ENCODE measurements at regions not wholly inside any gene's neighbourhood (a gene's known extent, or its start where the extent isn't known, plus 50 kb on each side); places are given as distances from the start of the nearest gene placed in this dataset.

DNA sequence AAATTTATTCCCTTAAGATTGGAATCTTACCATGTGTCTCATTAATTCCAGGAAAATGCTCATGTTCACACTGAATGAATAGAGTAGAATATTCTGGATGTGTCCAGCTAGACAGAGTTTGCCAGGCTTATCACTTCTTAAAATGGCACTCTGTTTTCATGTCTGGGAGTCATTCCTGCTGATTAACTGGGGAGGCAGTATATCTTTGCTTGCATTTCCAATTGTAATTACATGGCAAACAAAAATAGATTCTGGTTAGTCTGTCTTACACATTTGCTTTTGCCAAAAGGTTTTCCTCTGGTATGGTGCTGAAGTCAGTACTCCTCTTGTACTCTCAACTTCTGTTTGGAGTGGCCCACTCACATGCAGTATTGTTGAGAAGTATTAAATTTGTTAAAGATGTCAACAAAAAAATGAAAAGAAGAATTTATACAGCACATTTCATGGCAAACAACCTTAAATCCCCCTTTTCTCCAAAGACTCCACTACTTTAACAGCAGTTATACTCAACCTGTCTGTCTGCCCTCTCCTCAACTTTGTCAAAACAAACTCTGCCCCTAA is 70.2 kb downstream of the TENT5A start:
- H3K9ac ChIP-seq (ENCODE audit: low read length in 3 of 3): no peak overlapping the region
- no peaks in the 10 kb centered on the region for H3K36me3 ChIP-seq (ENCODE audit: control insufficient read depth in 2 of 3, insufficient read depth in 3 of 3, low read length in 3 of 3)
- DNase-seq (no peak), FAIRE-seq (no peak)
- no peaks in the 10 kb centered on the region for H3K4me1 ChIP-seq (ENCODE audit: control insufficient read depth in 2 of 3, insufficient read depth in 2 of 3, low read depth in 1 of 3, low read length in 3 of 3)
- intact Hi-C loops (cut with DNase I): no loop called here
- no peaks in the 10 kb centered on the region for H3K27me3 ChIP-seq (ENCODE audit: control insufficient read depth, insufficient read depth, low read length)
- no peaks in the 10 kb centered on the region for H3K9me3 ChIP-seq (ENCODE audit: control insufficient read depth in 2 of 3, insufficient read depth in 1 of 3, low read length in 3 of 3)
- H3K27ac ChIP-seq (ENCODE audit: low read depth in 2 of 2, low read length in 2 of 2): no peak overlapping the region
- TF ChIP-seq, protein P1, sequence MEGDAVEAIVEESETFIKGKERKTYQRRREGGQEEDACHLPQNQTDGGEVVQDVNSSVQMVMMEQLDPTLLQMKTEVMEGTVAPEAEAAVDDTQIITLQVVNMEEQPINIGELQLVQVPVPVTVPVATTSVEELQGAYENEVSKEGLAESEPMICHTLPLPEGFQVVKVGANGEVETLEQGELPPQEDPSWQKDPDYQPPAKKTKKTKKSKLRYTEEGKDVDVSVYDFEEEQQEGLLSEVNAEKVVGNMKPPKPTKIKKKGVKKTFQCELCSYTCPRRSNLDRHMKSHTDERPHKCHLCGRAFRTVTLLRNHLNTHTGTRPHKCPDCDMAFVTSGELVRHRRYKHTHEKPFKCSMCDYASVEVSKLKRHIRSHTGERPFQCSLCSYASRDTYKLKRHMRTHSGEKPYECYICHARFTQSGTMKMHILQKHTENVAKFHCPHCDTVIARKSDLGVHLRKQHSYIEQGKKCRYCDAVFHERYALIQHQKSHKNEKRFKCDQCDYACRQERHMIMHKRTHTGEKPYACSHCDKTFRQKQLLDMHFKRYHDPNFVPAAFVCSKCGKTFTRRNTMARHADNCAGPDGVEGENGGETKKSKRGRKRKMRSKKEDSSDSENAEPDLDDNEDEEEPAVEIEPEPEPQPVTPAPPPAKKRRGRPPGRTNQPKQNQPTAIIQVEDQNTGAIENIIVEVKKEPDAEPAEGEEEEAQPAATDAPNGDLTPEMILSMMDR (IDR thresholded peaks at IDR 0.05; ENCODE audit: borderline replicate concordance, extremely low read depth, insufficient read depth): no peak
- no peak overlapping the region for H3K4me3 ChIP-seq (ENCODE audit: low read length in 3 of 3)

DNA sequence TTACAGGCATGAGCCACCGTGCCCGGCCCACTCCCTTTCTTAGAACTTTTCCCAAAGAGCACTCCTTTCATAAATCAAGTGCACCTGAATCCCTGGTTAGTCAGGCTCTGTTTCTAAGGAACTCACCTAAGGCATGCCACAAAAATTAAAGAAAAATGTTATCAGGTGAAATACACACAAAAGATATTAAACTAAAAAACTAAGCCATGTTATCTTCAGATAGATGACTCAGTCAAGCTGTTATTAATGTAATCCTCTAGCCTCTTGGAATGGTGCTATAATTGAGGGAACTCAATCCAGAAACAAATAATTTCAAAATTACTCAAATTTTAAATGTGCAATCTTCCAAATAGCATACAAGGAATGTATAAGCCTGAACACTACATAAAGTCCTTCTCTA is 83.0 kb downstream of the TENT5A start:
- Histone ChIP-seq H3K9me3 (ENCODE audit: control insufficient read depth in 2 of 3, insufficient read depth in 1 of 3, low read length in 3 of 3) (no peaks in the 10 kb centered on the region), H3K4me1 (ENCODE audit: control insufficient read depth in 2 of 3, insufficient read depth in 2 of 3, low read depth in 1 of 3, low read length in 3 of 3) (no peaks in the 10 kb centered on the region), H3K4me3 (ENCODE audit: low read length in 3 of 3) (no peak overlapping the region), H3K27ac (ENCODE audit: low read depth in 2 of 2, low read length in 2 of 2) (no peak overlapping the region), H3K9ac (ENCODE audit: low read length in 3 of 3) (no peak overlapping the region), H3K27me3 (ENCODE audit: control insufficient read depth, insufficient read depth, low read length) (no peaks in the 10 kb centered on the region), H3K36me3 (ENCODE audit: control insufficient read depth in 2 of 3, insufficient read depth in 3 of 3, low read length in 3 of 3) (no peaks in the 10 kb centered on the region)
- FAIRE-seq (no peak), DNase-seq (no peak)
- TF ChIP-seq, protein P1 (IDR thresholded peaks at IDR 0.05; ENCODE audit: borderline replicate concordance, extremely low read depth, insufficient read depth): no peak
- intact Hi-C loops (cut with DNase I): no loop called here

DNA sequence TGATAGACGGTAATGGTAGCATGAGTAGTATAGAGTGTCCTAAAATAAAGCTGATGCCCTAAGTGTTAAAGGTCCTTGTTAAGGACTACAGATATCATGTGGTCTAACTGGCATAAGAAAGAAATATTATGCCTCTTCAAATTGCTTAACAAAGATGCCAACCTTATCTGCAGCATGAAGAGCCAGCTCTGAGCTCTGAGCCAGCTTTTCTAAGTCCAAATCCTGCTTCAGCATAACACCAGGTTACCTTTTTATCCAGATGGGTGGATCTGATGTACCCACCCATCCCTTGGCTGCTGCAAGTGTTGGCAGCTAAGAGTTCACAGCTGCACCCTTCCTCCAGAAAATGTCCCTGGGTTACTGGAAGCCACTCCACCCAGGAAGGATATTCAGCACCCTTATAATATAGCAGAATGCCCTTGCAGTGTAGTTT is 83.8 kb downstream of the TENT5A start:
- FAIRE-seq (no peak), DNase-seq (no peak)
- Histone ChIP-seq H3K9me3 (ENCODE audit: control insufficient read depth in 2 of 3, insufficient read depth in 1 of 3, low read length in 3 of 3) (no peaks in the 10 kb centered on the region), H3K27me3 (ENCODE audit: control insufficient read depth, insufficient read depth, low read length) (no peaks in the 10 kb centered on the region), H3K27ac (ENCODE audit: low read depth in 2 of 2, low read length in 2 of 2) (no peak overlapping the region), H3K36me3 (ENCODE audit: control insufficient read depth in 2 of 3, insufficient read depth in 3 of 3, low read length in 3 of 3) (no peaks in the 10 kb centered on the region), H3K9ac (ENCODE audit: low read length in 3 of 3) (no peak overlapping the region), H3K4me3 (ENCODE audit: low read length in 3 of 3) (no peak overlapping the region), H3K4me1 (ENCODE audit: control insufficient read depth in 2 of 3, insufficient read depth in 2 of 3, low read depth in 1 of 3, low read length in 3 of 3) (no peaks in the 10 kb centered on the region)
- TF ChIP-seq, protein P1 (IDR thresholded peaks at IDR 0.05; ENCODE audit: borderline replicate concordance, extremely low read depth, insufficient read depth): no peak
- intact Hi-C loops (cut with DNase I): no loop called here

DNA sequence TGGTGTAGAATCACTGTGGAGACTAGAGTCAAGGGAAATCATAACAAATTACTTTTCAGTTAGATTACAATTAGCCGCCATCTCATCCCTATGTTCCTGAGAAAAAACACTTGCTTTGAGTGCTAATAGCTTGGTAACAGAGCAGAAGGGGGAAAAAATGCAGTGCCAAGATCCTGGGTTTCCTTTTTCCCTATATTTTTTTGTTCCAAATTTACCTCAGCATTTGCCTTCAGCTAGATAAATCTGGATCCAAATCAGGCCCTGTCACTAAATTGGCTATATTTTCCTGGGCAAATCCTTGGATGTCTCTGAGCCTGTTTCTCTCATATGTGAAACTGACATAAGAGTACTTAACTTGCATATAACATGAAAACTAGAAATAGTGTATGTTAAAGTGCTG is 86.0 kb downstream of the TENT5A start:
- DNase-seq (no peak), FAIRE-seq (no peak)
- no peaks in the 10 kb centered on the region for H3K9me3 ChIP-seq (ENCODE audit: control insufficient read depth in 2 of 3, insufficient read depth in 1 of 3, low read length in 3 of 3)
- no peaks in the 10 kb centered on the region for H3K27me3 ChIP-seq (ENCODE audit: control insufficient read depth, insufficient read depth, low read length)
- intact Hi-C loops (cut with DNase I): no loop called here
- H3K4me1 ChIP-seq (ENCODE audit: control insufficient read depth in 2 of 3, insufficient read depth in 2 of 3, low read depth in 1 of 3, low read length in 3 of 3): no peaks in the 10 kb centered on the region
- H3K9ac ChIP-seq (ENCODE audit: low read length in 3 of 3): no peak overlapping the region
- H3K27ac ChIP-seq (ENCODE audit: low read depth in 2 of 2, low read length in 2 of 2): no peak overlapping the region
- no peak overlapping the region for H3K4me3 ChIP-seq (ENCODE audit: low read length in 3 of 3)
- no peaks in the 10 kb centered on the region for H3K36me3 ChIP-seq (ENCODE audit: control insufficient read depth in 2 of 3, insufficient read depth in 3 of 3, low read length in 3 of 3)
- TF ChIP-seq, protein P1 (IDR thresholded peaks at IDR 0.05; ENCODE audit: borderline replicate concordance, extremely low read depth, insufficient read depth): no peak

Measured in kidney (tissue), 13 donors.